Endothelial cell of umbilical vein (primary cell): ENCODE measurements at regions not wholly inside any gene's neighbourhood (a gene's known extent, or its start where the extent isn't known, plus 50 kb on each side); places are given as distances from the start of the nearest gene placed in this dataset.

Source experiments
- BruUV-seq: library from RNA; stranded (reverse); fragments of 400-500 nt; replicated peaks from 2 replicates; lab custom pipeline; 2021; lab: Mats Ljungman, UMichigan
- CTCF ChIA-PET: fragments of 300-600, 350-600 bp; sonication (Branson Sonifier 250); formaldehyde crosslinking; loops from one replicate; lab custom pipeline; 2021; ENCODE audit warnings: antibody characterized with exemption, inconsistent platforms; lab: Charles Lee
- POLR2A ChIA-PET: fragments of 300-600, 350-600 bp; sonication (Branson Sonifier 250); formaldehyde crosslinking; loops from one replicate; lab custom pipeline; 2021; ENCODE audit warnings: antibody characterized with exemption, inconsistent platforms; lab: Charles Lee
- DNase-seq: peaks from one replicate; pipeline ENCODE4 v3.0.0-alpha.2; 2011; ENCODE audit warnings: low read depth, low spot score
- FAIRE-seq: peaks from 2 replicates; lab custom pipeline; 2011; peaks lifted over from hg19 to GRCh38; lab: Jason Lieb, UNC
- H2AFZ ChIP-seq: 2 replicates; pipeline ENCODE4 v1.6.0; 2012; ENCODE audit warnings: low read depth, low read length, control low read depth, inconsistent platforms
- H3K27ac ChIP-seq: 2 replicates; pipeline ENCODE4 v1.5.1; 2011; ENCODE audit warnings: low read depth, mild to moderate bottlenecking, control low read depth, low read length, moderate library complexity; ENCODE audit not compliant: insufficient read depth
- H3K27me3 ChIP-seq, 2 experiments: 2 replicates each; pipeline versions ENCODE4 v1.6.0 to v1.6.1; 2011; ENCODE audit warnings: low read length in 2 of 2, mixed read lengths in 1 of 2; ENCODE audit not compliant: control insufficient read depth in 2 of 2, insufficient read depth in 2 of 2
- H3K36me3 ChIP-seq, 2 experiments: 2 replicates in 1 of 2; 3 replicates in 1 of 2; pipeline ENCODE4 v1.5.1; 2011; ENCODE audit warnings: low read length in 2 of 2, mild to moderate bottlenecking in 1 of 2, moderate library complexity in 1 of 2; ENCODE audit not compliant: control insufficient read depth in 2 of 2, insufficient read depth in 2 of 2; ENCODE audit errors: extremely low read depth in 1 of 2
- H3K4me1 ChIP-seq: 3 replicates; pipeline ENCODE4 v1.5.1; 2011; ENCODE audit warnings: mild to moderate bottlenecking, low read length; ENCODE audit not compliant: control insufficient read depth, insufficient read depth; ENCODE audit errors: extremely low read depth
- H3K4me2 ChIP-seq: 2 replicates; pipeline ENCODE4 v1.6.1; 2011; ENCODE audit warnings: low read length, control low read depth, mixed read lengths; ENCODE audit not compliant: insufficient read depth
- H3K4me3 ChIP-seq, 3 experiments: fragments of 200-600 bp in 1 of 3; sonication (generic), shearing (Covaris generic) in 1 of 3; replicated peaks in 1 of 3; 2 replicates each; pipeline ENCODE4 v1.5.1; 2011 to 2016; ENCODE audit warnings: control low read depth in 3 of 3, low read length in 3 of 3, mild to moderate bottlenecking in 2 of 3, inconsistent platforms in 1 of 3, low read depth in 1 of 3, moderate library complexity in 1 of 3; ENCODE audit not compliant: insufficient read depth in 1 of 3
- H3K79me2 ChIP-seq: 2 replicates; pipeline ENCODE4 v1.6.0; 2012; ENCODE audit warnings: low read length, inconsistent platforms; ENCODE audit not compliant: control insufficient read depth, insufficient read depth
- H3K9ac ChIP-seq: replicated peaks from 2 replicates; pipeline ENCODE3; 2011; ENCODE audit warnings: low read length, control low read depth; ENCODE audit not compliant: insufficient read depth; ENCODE audit errors: extremely low read depth
- H3K9me1 ChIP-seq: replicated peaks from 3 replicates; pipeline ENCODE4 v1.6.0; 2011; ENCODE audit warnings: mild to moderate bottlenecking, low read length; ENCODE audit not compliant: control insufficient read depth, insufficient read depth; ENCODE audit errors: extremely low read depth
- H3K9me3 ChIP-seq: replicated peaks from 2 replicates; pipeline ENCODE4 v1.5.1; 2012; ENCODE audit warnings: low read length, inconsistent platforms; ENCODE audit not compliant: control insufficient read depth, insufficient read depth
- H4K20me1 ChIP-seq: replicated peaks from 2 replicates; pipeline ENCODE3; 2011; ENCODE audit warnings: mild to moderate bottlenecking, low read length; ENCODE audit not compliant: control insufficient read depth, insufficient read depth; ENCODE audit errors: extremely low read depth
- CTCF ChIP-seq, 2 donors: IDR thresholded peaks; 1 replicate in 1 of 2; 2 replicates in 1 of 2; pipeline ENCODE4 v1.5.1; 2011; ENCODE audit warnings: low read length in 2 of 2, mild to moderate bottlenecking in 2 of 2, moderate library complexity in 2 of 2, control low read depth in 1 of 2, inconsistent platforms in 1 of 2, low read depth in 1 of 2; ENCODE audit not compliant: insufficient read depth in 1 of 2; ENCODE audit errors: extremely low read depth in 1 of 2
- EZH2 ChIP-seq: IDR thresholded peaks from 2 replicates; pipeline ENCODE4 v1.6.1; 2012; ENCODE audit warnings: borderline replicate concordance, low read depth, mild to moderate bottlenecking, moderate library complexity, low read length, inconsistent platforms; ENCODE audit not compliant: severe bottlenecking
- FOS ChIP-seq: IDR thresholded peaks from 2 replicates; pipeline ENCODE4 v1.6.1; 2011; ENCODE audit warnings: mild to moderate bottlenecking, low read length, moderate library complexity, borderline replicate concordance; ENCODE audit not compliant: insufficient read depth
- GATA2 ChIP-seq: IDR thresholded peaks from 2 replicates; pipeline ENCODE4 v1.7.0; 2011; ENCODE audit warnings: low read depth, mild to moderate bottlenecking, moderate library complexity, mixed read lengths, low read length; ENCODE audit not compliant: insufficient read length, insufficient read depth
- JUN ChIP-seq: IDR thresholded peaks from 2 replicates; pipeline ENCODE4 v1.6.1; 2011; ENCODE audit warnings: borderline replicate concordance, low read depth; ENCODE audit not compliant: insufficient read length, insufficient read depth
- MAX ChIP-seq: IDR thresholded peaks from 2 replicates; pipeline ENCODE4 v1.6.1; 2011; ENCODE audit not compliant: insufficient read depth, insufficient read length
- MYC ChIP-seq: IDR thresholded peaks from one replicate; pipeline ENCODE4 v1.6.1; 2011; ENCODE audit warnings: mild to moderate bottlenecking, low read depth, low read length
- POLR2A ChIP-seq: IDR thresholded peaks from 2 replicates; pipeline ENCODE4 v1.6.1; 2012; ENCODE audit warnings: low read depth, mild to moderate bottlenecking, control low read depth, low read length
- POLR2AphosphoS5 ChIP-seq: IDR thresholded peaks from 2 replicates; pipeline ENCODE4 v1.6.1; 2012; ENCODE audit warnings: low read depth, mild to moderate bottlenecking, control low read depth, low read length, moderate library complexity; ENCODE audit not compliant: insufficient read depth
- dilution Hi-C: fragments of 300-500 bp; cut with MboI; formaldehyde crosslinking; loops from one replicate; pipeline ENCODE4 v1.15.0; 2019; ENCODE audit warnings: low sequenced_read_pairs; ENCODE audit not compliant: extremely low pct_ligation_motif_present
- intact Hi-C: fragments of 100-400 bp; cut with micrococcal nuclease; formaldehyde crosslinking; loops from one replicate; pipeline ENCODE4 v1.10.0; 2022

GRCh38 chr2:133848111-133848649 is 279.9 kb upstream of the NCKAP5 start:
- Histone ChIP-seq H3K36me3 (no peaks in the 10 kb centered on the region), H3K27me3 (no peaks in the 10 kb centered on the region), H3K9me1 (no peaks in the 10 kb centered on the region), H3K4me2 (no peak overlapping the region), H3K4me3 (no peak overlapping the region), H3K4me1 (peaks cover 6% of the 10 kb centered on the region), H3K9me3 (no peaks in the 10 kb centered on the region), H3K9ac (no peak overlapping the region), H3K79me2 (no peaks in the 10 kb centered on the region), H3K27ac (no peak overlapping the region), H4K20me1 (no peaks in the 10 kb centered on the region), H2AFZ (no peak overlapping the region)
- intact Hi-C loops = loop anchor here (10.0 kb wide), 2 partner anchors 393 to 1503 kb away; no protein-coding TSS in a partner anchor
- ChIA-PET CTCF (interaction anchor here (1.2 kb wide), 1 partner anchor 287 kb away, joined by 3 read pairs; no protein-coding TSS in a partner anchor), POLR2A (no interaction called here)
- DNase-seq (no peak), FAIRE-seq (no peak)
- dilution Hi-C loops = no loop called here
- no TSS peak for BruUV-seq
- TF ChIP-seq MAX (no peak), FOS (no peak), POLR2A (no peak), GATA2 (no peak), POLR2AphosphoS5 (no peak), CTCF (IDR thresholded peaks at IDR 0.05; ENCODE audit: extremely low read depth in 1 of 2, insufficient read depth in 1 of 2, low read depth in 1 of 2, low read length in 2 of 2) (no peak), JUN (no peak), EZH2 (no peak), MYC (no peak)
